ENCODE measurements at regions not wholly inside any gene's neighbourhood (a gene's known extent, or its start where the extent isn't known, plus 50 kb on each side); places are given as distances from the start of the nearest gene placed in this dataset.

GRCh38 chr18:40473221-40474029, 1481.6 kb upstream of the PIK3C3 start:
- no peaks in the 10 kb centered on the region for H3K4me1 ChIP-seq
- no peak for DNase-seq
- H3K27ac ChIP-seq, result no peak overlapping the region
- H3K36me3 ChIP-seq, result no peaks in the 10 kb centered on the region
- H3K27me3 ChIP-seq, result no peaks in the 10 kb centered on the region
- TF ChIP-seq CTCF (IDR thresholded peaks at IDR 0.05) (no peak), POLR2A (IDR thresholded peaks at IDR 0.05) (no peak)
- intact Hi-C loops (cut with DNase I), result no loop called here
- no peak for ATAC-seq
- no peak overlapping the region for H3K4me3 ChIP-seq
- H3K9me3 ChIP-seq, result peaks cover 0 to 4% (median 0%) of the 10 kb centered on the region in 12 donors
- WGBS, 4 donors, result 82 to 84% (median 83%) methylated on average over 8 of the region's 8 CpGs

GRCh38 chr18:40470723-40471122, 1484.3 kb upstream of the PIK3C3 start:
- no peaks in the 10 kb centered on the region for H3K4me1 ChIP-seq
- no peak for ATAC-seq
- H3K9me3 ChIP-seq, result peaks cover 0 to 4% (median 0%) of the 10 kb centered on the region in 12 donors
- H3K27ac ChIP-seq, result no peak overlapping the region
- no peak for DNase-seq
- intact Hi-C loops (cut with DNase I), result no loop called here
- H3K36me3 ChIP-seq, result no peaks in the 10 kb centered on the region
- H3K27me3 ChIP-seq, result no peaks in the 10 kb centered on the region
- 55 to 72% (median 57%) methylated on average over 3 of the region's 3 CpGs for WGBS, 4 donors
- H3K4me3 ChIP-seq, result no peak overlapping the region
- TF ChIP-seq POLR2A (IDR thresholded peaks at IDR 0.05) (no peak), CTCF (IDR thresholded peaks at IDR 0.05) (no peak)

- Histone ChIP-seq H3K27ac (no peak overlapping the region), H3K27me3 (no peaks in the 10 kb centered on the region), H3K4me1 (no peaks in the 10 kb centered on the region), H3K4me3 (no peak overlapping the region), H3K9me3 (peaks cover 0 to 4% (median 0%) of the 10 kb centered on the region in 12 donors), H3K36me3 (no peaks in the 10 kb centered on the region)
- no peak for ATAC-seq
- no peak for DNase-seq
- 89 to 96% (median 94%) methylated on average over 4 of the region's 4 CpGs for WGBS, 4 donors
- no peak for TF ChIP-seq CTCF (IDR thresholded peaks at IDR 0.05)
- TF ChIP-seq POLR2A (IDR thresholded peaks at IDR 0.05), result no peak
- intact Hi-C loops (cut with DNase I), result no loop called here
These were observed 1485.2 kb upstream of the PIK3C3 start for GRCh38 chr18:40469851-40470250.

- no peak overlapping the region for H3K4me3 ChIP-seq
- no peaks in the 10 kb centered on the region for H3K27me3 ChIP-seq
- no peak overlapping the region for H3K27ac ChIP-seq
- ATAC-seq (no peak), DNase-seq (no peak)
- no peak for TF ChIP-seq POLR2A (IDR thresholded peaks at IDR 0.05)
- TF ChIP-seq CTCF (IDR thresholded peaks at IDR 0.05), result no peak
- intact Hi-C loops (cut with DNase I), result no loop called here
- H3K36me3 ChIP-seq, result no peaks in the 10 kb centered on the region
- H3K9me3 ChIP-seq, result peaks cover 0 to 4% (median 0%) of the 10 kb centered on the region in 12 donors
- H3K4me1 ChIP-seq, result no peaks in the 10 kb centered on the region
These were observed 1485.7 kb upstream of the PIK3C3 start for GRCh38 chr18:40469316-40469715.
